HG02981 (cell line): ENCODE measurements at regions not wholly inside any gene's neighbourhood (a gene's known extent, or its start where the extent isn't known, plus 50 kb on each side); places are given as distances from the start of the nearest gene placed in this dataset.
"Not testable (repeated sequence)": the region's sequence is repeated elsewhere in the genome, so short reads cannot be mapped to it uniquely, and the experiment has no call there.

Source experiments
- ATAC-seq: cut with Tn5 transposase; IDR thresholded peaks from one replicate; pipeline ENCODE4 v1.9.1; 2021; ENCODE audit warnings: mild to moderate bottlenecking, moderate library complexity; ENCODE audit not compliant: unreplicated experiment

GRCh38 chr7:101740981-101741725 lies 76.3 kb upstream of the CUX1 start:
- peak; percentile 52 for ATAC-seq

- ATAC-seq = no peak
These were observed 74.0 kb upstream of the CUX1 start for GRCh38 chr7:101743241-101743994.

GRCh38 chr7:101743995-101744360 lies 73.4 kb upstream of the CUX1 start:
- no peak for ATAC-seq

GRCh38 chr7:101744588-101744987 lies 72.8 kb upstream of the CUX1 start:
- no peak for ATAC-seq

- no peak for ATAC-seq
These were observed 71.1 kb upstream of the CUX1 start for GRCh38 chr7:101746314-101746713.

GRCh38 chr7:101747053-101747878 lies 70.2 kb upstream of the CUX1 start:
- ATAC-seq = no peak

- ATAC-seq = no peak
These were observed 69.5 kb upstream of the CUX1 start for GRCh38 chr7:101747879-101748345.

GRCh38 chr7:101749891-101750290 lies 67.5 kb upstream of the CUX1 start:
- ATAC-seq = no peak

GRCh38 chr7:101753316-101753715 lies 64.1 kb upstream of the CUX1 start:
- ATAC-seq = no peak

GRCh38 chr7:101754424-101755159 lies 62.8 kb upstream of the CUX1 start:
- ATAC-seq = no peak

GRCh38 chr7:101757879-101758278 lies 59.5 kb upstream of the CUX1 start:
- ATAC-seq = no peak

- ATAC-seq = not testable (repeated sequence)
These were observed 58.9 kb upstream of the CUX1 start for GRCh38 chr7:101758519-101758918.

GRCh38 chr7:101764221-101764620 lies 53.2 kb upstream of the CUX1 start:
- no peak for ATAC-seq

- no peak for ATAC-seq
These were observed 49.9 kb upstream of the CUX1 start for GRCh38 chr7:101767544-101767943.
